ENCODE measurements at regions not wholly inside any gene's neighbourhood (a gene's known extent, or its start where the extent isn't known, plus 50 kb on each side); places are given as distances from the start of the nearest gene placed in this dataset.

DNA sequence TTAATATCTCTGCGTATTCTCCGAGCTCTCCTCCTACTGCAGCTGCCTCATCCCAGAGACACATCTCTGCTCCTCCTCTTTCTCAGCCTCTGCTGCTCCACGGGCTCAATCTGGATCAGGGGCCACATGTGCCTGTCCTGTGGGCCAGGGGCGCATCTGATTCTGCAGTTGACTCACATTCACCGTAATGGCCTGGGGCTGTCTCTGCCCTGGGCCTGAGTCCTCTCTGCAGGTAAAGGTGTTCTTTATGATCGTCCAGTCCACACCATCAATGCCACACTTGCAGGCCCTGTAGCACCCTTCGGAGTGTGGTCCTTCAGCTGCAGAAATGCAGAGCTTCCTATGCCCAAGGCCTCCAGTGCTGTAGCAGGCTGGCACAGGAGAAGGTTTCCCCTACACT is 154.5 kb downstream of the OAT start:
- no peak for DNase-seq (ENCODE audit: low read depth)

DNA sequence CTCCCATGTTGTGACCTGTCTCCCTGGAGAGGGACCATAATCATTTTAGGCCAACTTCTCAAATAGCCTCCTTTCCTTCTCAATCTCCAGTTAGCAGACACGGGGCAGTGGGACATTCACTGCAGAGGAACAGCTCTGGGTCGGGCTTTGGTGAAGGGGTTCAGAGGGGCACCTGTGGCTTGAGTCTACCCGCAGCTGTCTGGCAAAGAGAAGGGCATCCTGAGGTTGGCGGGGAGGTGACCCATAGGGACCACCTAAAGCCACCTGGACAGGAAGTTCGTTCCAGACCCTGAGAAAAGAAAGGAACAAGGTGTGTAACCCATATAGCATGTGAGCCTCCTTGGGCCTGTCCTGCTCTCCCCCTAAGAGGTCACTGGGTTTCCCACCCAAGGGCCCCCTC is 155.0 kb downstream of the OAT start:
- no peak for DNase-seq (ENCODE audit: low read depth)

DNA sequence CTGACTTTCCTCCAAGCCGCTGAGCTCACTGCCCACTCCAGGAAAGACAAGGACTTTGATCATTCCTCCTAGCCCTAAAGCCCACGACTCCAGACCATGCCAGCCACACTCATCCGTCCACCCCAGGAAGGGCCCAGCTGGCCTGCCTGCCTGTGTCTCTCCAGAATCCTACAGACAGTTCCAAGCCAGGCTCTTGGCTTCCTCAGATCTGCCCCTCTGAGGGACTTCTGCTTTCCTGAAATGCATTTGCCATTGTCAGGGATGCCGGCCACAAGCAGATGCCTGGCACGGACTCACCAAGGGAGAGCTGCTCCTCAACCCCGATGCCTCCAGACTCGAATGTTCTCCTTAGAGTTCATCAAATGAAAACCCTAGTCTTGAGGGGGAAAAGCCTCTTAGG is 155.8 kb downstream of the OAT start:
- no peak for DNase-seq (ENCODE audit: low read depth)

DNA sequence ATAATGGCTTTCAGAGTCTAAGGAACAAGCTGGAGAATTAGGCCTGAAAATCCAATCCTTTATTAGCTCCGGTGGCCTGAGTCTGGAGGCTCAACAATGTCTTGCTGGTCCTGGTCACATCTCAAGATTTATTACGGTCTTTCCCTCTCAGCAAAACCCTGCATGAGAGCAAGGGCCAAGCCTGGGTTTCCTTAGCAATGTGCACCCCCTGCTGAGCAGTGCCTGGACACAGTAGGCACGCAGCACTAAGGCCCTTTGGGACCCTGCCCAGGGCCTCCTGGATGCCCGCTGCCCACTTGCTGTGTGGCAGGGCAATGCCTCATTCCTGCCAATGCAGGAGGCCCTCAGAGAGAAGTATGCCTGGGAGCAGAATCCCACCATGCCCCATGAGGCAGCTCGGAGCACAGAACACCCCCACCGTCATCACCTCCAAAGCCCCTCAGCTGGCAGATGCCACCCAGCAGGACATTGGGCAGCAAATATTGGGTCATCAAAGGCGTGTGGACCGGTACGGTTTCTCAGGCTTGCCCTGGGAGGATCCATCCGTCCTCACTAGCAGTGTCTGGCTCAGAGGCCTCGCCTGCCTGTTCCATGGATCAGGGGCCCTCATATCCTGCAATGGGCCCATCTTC is 156.4 kb downstream of the OAT start:
- no peak for DNase-seq (ENCODE audit: low read depth)

DNA sequence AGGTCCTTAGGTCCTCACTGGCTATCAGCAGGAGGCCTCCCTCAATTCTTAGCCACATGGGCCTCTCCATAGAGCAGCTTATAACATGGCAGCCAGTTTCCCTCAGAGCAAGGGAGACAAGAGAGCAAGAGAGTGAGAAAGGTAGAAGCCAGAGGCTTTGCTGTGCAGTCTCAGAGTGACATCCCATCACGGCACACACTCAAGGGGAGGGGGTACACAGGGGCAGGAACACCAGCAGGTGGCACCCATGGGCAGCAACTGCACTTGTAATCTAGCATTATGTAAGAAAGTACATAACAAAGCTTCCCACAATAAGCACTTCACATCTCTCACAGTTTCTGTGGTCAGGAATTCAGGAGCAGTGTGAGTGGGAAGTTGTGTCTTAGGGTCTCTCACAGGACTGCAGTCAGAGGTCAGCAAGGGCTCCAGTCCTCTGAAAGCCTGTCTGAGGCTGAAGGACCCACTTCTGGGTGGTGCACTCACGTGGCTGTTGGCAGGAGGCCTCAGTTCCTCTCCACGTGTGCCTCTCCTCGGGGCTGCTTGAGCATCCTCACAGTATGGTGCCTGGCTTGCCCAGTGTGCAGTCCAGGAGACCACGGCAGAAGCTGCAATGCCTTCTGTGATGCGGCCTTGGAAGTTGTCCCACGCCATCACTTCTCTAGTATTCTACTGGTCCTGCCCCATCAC is 159.4 kb downstream of the OAT start:
- DNase-seq (ENCODE audit: low read depth), result no peak

DNA sequence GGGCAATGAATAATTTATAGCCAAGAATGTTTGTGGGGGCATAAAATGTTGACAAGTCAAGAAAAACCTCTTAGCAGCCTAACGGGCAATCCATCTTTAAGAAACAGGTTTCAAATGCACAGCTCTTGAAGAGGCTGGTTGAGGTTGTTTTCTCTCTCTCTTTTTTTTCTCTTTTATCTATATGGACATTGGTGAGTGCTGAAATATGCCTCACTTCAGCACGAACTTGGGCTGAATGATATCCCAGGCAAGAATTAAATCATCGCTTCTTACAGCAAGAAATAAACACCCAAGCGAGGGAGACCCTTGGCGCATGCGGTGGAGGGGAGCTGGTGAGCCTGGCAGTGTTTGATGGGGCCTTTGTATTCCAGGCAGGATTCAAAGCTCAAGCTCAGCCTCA is 160.9 kb downstream of the OAT start:
- no peak for DNase-seq (ENCODE audit: low read depth)

DNA sequence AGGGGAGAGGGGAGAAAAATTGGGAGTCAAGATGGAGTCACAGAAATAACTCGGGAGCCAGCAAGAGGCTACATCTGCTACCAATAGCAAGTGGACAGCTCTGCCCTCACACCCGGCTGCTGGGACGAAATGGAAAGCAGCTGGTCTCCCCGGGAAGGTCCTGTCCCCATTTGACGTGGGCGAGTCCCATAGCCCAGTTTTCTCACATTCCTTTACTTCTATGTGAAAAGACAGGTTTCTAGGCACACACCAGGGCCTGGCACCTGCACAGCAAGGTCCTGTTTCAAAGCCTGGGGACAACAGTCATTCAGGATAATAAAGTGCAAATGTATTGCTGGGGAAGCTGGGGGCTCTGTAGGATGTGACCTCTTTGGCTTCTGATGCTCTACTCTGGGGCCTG is 162.6 kb downstream of the OAT start:
- no peak for DNase-seq (ENCODE audit: low read depth)

DNA sequence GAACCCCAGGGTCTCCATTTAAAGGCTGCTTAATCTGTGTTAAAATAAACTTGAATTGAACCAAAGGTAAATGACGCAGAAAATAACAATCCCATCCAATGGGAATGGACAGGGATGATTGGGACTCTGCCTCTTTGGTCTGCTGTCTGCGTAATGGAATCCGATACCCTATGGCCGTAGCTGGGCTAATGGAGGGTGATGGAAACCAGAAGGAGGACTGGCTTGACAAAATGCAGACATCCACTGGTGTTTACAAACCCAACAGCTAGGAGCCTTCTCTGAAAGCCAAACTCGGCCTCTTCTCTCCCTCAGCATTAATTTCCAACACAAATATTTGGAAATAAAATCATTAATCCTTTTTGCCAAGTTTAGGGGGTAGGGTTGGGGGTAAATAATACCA is 162.2 kb upstream of the CHST15 start:
- no peak for DNase-seq (ENCODE audit: low read depth)

DNA sequence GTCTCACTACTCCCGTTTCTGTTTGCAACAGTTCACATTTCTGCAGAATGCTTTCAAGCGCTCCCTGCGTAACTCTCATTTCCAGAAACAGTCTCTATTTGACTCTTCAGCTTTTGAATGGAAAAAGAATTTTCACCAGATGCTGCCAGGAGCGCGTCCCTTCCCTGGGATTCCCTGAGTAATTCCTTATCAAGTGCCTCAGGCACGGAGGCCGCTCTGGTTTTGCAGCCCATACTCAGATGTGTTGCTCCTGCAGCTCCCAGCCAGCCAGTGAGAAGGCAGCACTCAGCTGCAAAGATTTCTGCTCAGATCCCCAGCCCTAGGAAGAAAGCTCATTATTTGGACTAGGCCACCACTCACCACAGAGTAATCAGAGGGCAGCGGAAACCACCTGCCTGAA is 161.1 kb upstream of the CHST15 start:
- no peak for DNase-seq (ENCODE audit: low read depth)

DNA sequence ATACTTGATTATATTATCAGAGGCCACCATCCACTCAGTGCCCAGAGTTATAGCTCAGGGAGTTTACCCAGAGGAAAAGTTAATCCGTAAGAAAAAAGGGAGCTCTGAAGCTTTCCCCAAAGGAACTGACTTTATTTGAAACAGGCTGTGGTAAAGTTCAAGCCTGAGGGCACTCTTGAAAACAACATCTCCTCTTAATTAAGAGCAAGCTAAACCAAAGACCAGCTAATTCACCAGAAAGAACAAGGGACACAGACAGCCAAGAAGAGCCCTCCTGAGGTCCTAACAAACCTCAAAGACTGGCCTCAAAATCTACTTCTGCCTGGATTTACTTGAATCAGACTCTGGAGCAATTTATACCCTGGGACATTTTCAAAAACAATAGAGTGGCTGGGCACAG is 159.6 kb upstream of the CHST15 start:
- no peak for DNase-seq (ENCODE audit: low read depth)

DNA sequence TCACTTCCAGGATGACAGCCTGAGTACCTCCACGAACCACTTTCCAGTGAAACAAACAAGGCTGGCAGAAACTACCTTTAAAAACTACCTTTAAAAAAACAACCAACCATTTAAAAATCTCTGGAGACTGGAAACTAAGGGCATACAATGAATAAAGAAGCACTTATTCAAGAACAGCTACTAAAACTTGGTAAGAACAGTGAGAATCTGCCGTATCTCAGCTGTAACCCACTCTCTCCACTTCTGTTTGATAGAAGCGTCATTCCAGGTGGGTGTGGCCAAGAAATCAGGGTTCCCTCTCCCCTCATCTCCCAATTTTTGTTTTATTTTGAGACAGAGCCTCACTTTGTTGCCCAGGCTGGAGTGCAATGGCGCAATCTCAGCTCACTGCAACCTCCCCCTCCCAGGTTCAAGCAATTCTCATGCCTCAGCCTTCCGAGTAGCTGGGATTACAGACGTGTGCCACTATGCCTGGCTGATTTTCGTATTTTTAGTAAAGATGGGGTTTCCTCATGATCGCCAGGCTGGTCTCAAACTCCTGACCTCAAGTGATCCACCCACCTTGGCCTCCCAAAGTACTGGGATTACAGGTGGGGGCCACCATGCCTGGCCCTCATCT is 158.8 kb upstream of the CHST15 start:
- DNase-seq (ENCODE audit: low read depth), result no peak

DNA sequence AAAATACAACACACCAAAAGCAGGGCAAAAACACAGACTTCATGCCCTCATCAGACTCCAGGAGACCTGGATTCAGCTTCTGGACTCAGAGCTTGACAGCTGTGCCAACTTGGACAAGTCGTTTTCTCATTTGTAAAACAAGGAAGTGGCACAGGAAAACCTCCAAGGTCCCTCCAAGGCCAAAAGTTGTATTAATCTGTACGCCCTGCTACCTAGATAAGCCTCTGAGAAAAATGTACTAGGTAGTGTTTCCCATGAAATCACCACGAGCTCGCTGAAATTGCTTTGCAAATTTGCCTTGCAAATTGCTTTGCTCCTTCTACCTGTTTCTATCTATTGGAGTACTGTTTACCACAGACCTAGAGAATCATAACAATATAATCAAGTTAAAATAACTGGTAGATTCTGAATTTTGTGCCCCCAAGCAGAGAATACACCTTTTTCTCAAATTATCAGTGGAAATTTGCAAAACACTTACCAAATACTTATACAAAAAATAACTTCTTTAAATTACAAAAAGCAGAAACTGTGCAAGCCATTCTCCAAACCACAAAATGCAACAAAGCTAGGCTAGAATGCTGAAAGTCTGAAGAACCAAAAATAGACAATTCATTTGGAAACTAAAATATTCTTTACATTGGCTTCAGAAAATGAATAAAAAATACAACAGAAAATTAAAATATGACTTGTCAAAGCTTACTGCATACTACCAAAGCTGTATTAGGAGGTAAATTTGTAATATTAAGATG is 158.1 kb upstream of the CHST15 start:
- no peak for DNase-seq (ENCODE audit: low read depth)

DNA sequence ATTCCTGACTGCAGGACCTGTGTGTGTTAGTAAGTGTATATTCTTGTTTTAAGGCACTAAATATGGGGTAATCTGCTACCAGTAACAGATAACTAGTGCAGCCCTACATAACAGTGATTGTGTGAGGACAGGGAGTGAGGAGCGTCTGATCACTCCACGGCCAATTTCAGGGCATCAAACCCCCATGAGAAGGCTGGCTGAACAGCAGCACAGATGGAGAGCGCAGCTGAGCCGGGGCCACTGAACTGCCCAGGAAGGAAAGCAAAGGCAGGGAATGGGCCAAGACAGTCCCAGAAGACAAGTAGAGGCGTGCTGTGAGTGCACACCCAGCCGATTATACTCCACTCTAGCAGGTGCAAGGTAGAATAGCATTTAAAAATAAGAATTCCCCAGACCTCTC is 157.1 kb upstream of the CHST15 start:
- no peak for DNase-seq (ENCODE audit: low read depth)

DNA sequence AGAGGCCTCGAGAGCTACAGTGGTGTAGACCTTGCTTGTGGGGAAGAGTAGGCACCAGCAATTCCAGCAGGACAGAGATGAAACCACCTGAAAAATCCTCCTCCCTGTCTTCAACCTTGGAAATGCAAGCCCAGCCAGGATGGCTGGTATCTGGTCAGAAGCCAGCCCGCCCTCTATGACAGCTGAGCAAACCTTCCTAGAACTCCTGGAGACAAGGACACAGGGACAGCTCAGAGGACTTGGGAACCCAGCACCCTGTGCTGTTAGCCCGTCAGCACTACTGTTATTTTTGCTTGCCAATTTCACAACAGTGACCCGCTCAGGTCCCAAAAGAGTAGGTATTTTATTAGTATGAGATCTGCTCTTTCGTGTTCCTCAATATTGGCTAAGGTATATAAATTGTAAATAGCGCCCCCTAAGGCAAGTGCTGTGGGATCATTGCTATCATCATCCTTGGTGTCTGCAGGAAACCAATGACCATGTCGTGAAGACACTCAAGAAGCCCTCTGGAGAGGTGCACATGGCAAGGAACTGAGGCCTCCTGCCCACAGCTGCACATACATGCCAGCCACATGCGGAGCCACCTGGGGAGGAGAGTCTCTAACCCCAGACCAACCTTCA is 156.5 kb upstream of the CHST15 start:
- DNase-seq (ENCODE audit: low read depth), result no peak

DNA sequence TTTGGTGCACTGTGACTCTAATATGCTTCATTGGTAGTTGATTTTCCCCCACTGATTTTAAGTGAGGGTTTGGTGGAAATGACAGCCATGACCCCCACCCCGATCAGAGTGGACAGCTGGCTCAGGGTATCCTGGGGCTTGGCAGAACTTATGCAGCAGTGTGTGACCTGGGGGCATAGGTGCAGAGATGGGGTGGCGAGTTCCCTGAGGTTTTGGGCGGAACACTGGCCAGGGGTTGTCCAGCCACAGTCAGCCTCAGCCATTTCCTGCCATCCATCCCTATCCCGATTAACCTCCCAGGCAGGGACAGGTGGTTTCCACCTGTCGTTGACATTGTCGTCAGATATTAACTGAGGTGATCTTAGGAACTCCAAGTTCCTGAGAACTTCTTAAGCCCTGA is 155.8 kb upstream of the CHST15 start:
- DNase-seq (ENCODE audit: low read depth), result no peak

DNA sequence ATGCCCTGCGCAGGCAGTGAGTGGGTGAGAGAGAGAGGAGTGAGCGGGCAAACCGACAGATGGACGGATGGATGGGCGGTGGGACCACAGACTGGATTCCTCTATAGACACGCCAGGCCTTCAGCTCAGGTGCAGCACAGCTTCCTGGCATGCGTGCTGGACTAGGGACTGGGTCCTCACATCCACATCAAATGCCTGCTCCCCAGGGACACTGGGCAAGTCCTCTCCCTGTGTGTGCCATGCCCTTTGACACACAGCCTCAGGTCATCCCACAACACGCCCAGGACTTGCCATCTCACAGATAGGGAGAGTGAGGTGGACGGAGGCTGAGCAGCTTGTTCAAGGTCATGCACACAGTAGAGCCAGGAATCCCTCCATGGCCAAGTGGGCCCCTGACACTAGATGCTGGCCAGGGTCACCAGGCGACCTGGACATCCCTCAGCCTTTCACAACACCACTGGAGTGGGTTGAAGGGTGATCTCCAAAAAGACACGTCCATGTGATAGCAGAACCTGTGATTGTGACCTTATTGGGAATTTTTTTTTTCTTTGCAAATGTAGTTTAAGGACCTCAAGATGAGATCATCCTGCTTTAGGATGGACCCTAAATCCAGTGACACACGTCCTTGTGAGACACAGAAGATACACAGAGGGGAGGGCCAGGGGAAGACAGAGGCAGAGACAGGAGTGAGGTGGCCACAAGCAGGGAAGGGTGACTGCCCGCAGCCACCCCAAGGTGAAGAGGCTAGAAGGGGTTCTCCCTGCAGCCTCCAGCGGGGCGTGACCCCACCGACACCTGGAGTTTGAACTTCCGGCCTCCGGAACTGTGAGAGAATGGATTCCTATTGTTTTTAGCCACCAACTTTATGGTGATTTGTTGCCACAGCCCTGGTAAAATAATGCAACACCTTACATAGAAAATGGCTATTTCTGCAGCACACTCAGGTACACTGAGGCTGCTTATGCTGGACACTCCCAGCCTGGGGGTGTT is 155.0 kb upstream of the CHST15 start:
- no peak for DNase-seq (ENCODE audit: low read depth)

DNA sequence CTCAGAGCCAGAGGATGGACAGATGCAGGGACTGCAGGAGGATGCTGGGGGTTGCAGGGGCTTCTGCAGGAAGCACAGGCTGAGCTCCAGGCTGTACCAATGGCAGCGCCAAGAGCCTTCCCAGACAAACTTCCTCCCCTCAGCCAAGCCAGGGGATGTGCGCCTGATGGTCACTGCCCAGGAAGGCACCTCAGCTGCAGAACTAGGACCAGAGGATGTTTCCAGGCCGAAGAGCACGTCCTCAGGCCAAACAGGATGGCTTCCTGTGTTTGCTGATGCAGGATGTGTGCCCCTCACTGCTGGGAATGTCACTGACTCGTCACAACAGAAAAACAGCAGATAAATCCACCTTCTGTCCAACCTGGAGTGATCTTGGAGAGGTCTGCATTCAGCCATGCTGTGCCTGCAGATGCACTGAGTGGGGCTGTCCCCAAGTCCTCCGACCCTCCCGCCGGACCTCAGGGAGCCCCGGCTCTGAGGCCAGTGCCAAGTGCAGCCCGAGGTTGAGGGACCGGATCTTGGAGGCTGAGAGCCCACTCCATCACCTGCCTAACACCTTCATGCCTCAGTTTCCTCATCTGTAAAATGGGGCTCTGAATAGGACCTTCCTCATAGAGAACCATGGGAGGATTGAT is 152.5 kb upstream of the CHST15 start:
- no peak for DNase-seq (ENCODE audit: low read depth)

DNA sequence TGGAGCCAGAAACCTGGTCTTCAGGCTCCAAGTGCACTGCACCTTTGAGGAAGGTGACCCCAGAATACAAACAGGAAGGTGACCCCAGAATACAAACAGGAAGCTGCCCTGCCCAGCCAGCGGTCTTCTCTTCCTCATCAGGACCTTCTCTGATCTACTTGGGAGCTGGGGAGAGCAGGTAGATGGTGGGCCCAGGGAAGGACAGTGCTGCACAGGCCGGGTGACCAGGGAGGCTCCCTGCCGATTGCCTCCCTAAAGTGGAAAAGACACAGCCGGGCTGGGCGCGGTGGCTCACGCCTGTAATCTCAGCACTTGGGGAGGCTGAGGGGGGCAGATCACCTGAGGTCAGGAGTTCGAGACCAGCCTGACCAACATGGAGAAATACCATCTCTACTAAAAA is 151.8 kb upstream of the CHST15 start:
- no peak for DNase-seq (ENCODE audit: low read depth)

DNA sequence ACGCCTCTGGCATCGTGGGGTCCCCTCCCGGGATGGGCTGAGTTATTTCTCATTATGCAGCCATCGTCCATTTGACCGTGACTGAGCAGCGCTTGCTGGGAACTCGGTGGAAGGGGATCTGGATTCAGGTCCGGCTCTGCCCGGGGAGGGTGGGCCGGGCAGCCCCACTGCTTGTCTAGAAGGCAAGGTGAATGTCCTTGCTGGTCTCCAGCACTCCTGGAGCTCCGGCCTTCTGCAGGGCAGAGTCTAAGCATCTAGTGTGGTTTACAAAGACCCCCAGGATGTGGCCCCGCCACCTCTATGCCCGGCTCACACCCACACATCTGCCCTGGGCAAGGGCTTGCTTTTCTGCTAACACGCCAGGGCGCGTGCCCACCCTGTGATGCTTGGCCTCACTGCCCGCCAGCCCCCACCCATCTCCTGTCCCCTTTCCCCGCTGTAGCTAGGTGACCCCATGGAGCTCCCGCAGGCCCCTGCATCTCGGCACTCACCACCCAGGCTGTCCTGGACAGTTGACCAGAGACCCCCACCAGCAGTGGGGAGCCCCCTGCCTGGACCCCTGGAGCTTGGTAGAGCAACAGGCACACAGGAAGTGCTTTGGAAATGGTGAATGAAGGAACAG is 151.0 kb upstream of the CHST15 start:
- DNase-seq (ENCODE audit: low read depth), result no peak

DNA sequence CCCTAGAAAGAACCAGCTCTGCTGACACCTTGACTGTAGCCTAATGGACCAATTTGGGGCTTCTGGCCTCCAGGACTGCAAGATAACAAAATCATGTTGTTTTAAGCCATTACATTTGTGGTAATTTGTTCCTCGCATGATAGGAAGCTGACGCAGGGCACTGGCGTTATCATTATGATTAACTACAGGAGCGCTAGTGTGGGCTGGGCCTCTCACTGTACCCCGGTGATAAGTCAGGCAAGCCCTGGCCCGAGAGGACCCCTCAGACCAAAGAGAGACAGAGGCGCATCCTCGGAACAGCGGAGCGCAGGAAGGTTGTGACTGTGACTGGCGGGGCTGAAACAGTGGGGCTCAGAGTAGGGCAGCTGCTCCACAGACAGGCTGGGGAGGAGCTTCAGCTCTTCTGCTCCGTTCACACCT is 150.3 kb upstream of the CHST15 start:
- no peak for DNase-seq (ENCODE audit: low read depth)

Data from T-helper 22 cell (primary cell).